WERI-Rb-1 (cell line): ENCODE measurements at regions not wholly inside any gene's neighbourhood (a gene's known extent, or its start where the extent isn't known, plus 50 kb on each side); places are given as distances from the start of the nearest gene placed in this dataset.

ENCODE experiments used
- DNase-seq: peaks from one replicate; pipeline ENCODE4 v3.0.0-alpha.2; 2020
- H3K27ac ChIP-seq: fragments of 250-450 bp; sonication (Bioruptor Pico); 2 replicates; pipeline ENCODE4 v1.5.1; 2020; ENCODE audit warnings: mild to moderate bottlenecking, moderate library complexity
- H3K27me3 ChIP-seq: fragments of 250-450 bp; sonication (Bioruptor Pico); 2 replicates; pipeline ENCODE4 v1.5.1; 2021; ENCODE audit warnings: mild to moderate bottlenecking, low read depth, moderate library complexity; ENCODE audit not compliant: insufficient read depth, severe bottlenecking
- H3K36me3 ChIP-seq: fragments of 250-450 bp; sonication (Bioruptor Pico); 2 replicates; pipeline ENCODE4 v1.5.1; 2020; ENCODE audit warnings: mild to moderate bottlenecking, moderate library complexity
- H3K4me3 ChIP-seq: 2 replicates; pipeline ENCODE4 v1.5.1; 2011; ENCODE audit warnings: low read depth, mild to moderate bottlenecking, control low read depth, low read length
- H3K9me3 ChIP-seq: fragments of 250-450 bp; sonication (Bioruptor Pico); 2 replicates; pipeline ENCODE4 v1.5.1; 2021; ENCODE audit warnings: mild to moderate bottlenecking, moderate library complexity; ENCODE audit not compliant: severe bottlenecking
- CTCF ChIP-seq: IDR thresholded peaks from 2 replicates; pipeline ENCODE4 v1.5.1; 2011; ENCODE audit warnings: low read depth, mild to moderate bottlenecking, control low read depth, inconsistent platforms, low read length

GRCh38 chr10:59595593-59595992 is 114.1 kb downstream of the SLC16A9 start:
- Histone ChIP-seq H3K4me3 (no peak overlapping the region), H3K27ac (no peak overlapping the region)

GRCh38 chr10:59593768-59594167 is 115.9 kb downstream of the SLC16A9 start:
- TF ChIP-seq CTCF = no peak
- H3K27me3 ChIP-seq = no peaks in the 10 kb centered on the region

More at GRCh38 chr10:59595593-59595992, 114.1 kb downstream of the SLC16A9 start:
- Histone ChIP-seq H3K36me3 (no peaks in the 10 kb centered on the region), H3K27me3 (no peaks in the 10 kb centered on the region), H3K9me3 (no peaks in the 10 kb centered on the region)
- DNase-seq = no peak
- no peak for TF ChIP-seq CTCF

GRCh38 chr10:59589796-59590195 is 119.9 kb downstream of the SLC16A9 start:
- H3K4me3 ChIP-seq = no peak overlapping the region
- no peaks in the 10 kb centered on the region for H3K36me3 ChIP-seq
- H3K27me3 ChIP-seq = no peaks in the 10 kb centered on the region
- TF ChIP-seq CTCF = no peak
- no peak for DNase-seq
- H3K27ac ChIP-seq = no peak overlapping the region
- H3K9me3 ChIP-seq = no peaks in the 10 kb centered on the region

More at GRCh38 chr10:59593768-59594167, 115.9 kb downstream of the SLC16A9 start:
- DNase-seq = no peak
- no peaks in the 10 kb centered on the region for H3K9me3 ChIP-seq
- H3K36me3 ChIP-seq = no peaks in the 10 kb centered on the region
- H3K4me3 ChIP-seq = no peak overlapping the region
- H3K27ac ChIP-seq = no peak overlapping the region

GRCh38 chr10:59588791-59589190 is 120.9 kb downstream of the SLC16A9 start:
- H3K27me3 ChIP-seq = no peaks in the 10 kb centered on the region

GRCh38 chr10:59587756-59588140 is 121.9 kb downstream of the SLC16A9 start:
- Histone ChIP-seq H3K9me3 (no peaks in the 10 kb centered on the region), H3K27me3 (no peaks in the 10 kb centered on the region), H3K4me3 (no peak overlapping the region), H3K36me3 (no peaks in the 10 kb centered on the region), H3K27ac (no peak overlapping the region)
- no peak for DNase-seq
- no peak for TF ChIP-seq CTCF

More at GRCh38 chr10:59588791-59589190, 120.9 kb downstream of the SLC16A9 start:
- Histone ChIP-seq H3K4me3 (no peak overlapping the region), H3K36me3 (no peaks in the 10 kb centered on the region), H3K27ac (no peak overlapping the region), H3K9me3 (no peaks in the 10 kb centered on the region)
- TF ChIP-seq CTCF = no peak
- no peak for DNase-seq

GRCh38 chr10:59587083-59587755 is 122.4 kb downstream of the SLC16A9 start:
- no peaks in the 10 kb centered on the region for H3K27me3 ChIP-seq
- no peak for DNase-seq
- no peaks in the 10 kb centered on the region for H3K36me3 ChIP-seq
- no peak overlapping the region for H3K4me3 ChIP-seq
- no peaks in the 10 kb centered on the region for H3K9me3 ChIP-seq
- no peak overlapping the region for H3K27ac ChIP-seq
- no peak for TF ChIP-seq CTCF
